ENCODE measurements at regions not wholly inside any gene's neighbourhood (a gene's known extent, or its start where the extent isn't known, plus 50 kb on each side); places are given as distances from the start of the nearest gene placed in this dataset.
"Not testable (repeated sequence)": the region's sequence is repeated elsewhere in the genome, so short reads cannot be mapped to it uniquely, and the experiment has no call there.

GRCh38 chr9:13035822-13036221 lies 243.7 kb downstream of the MPDZ start:
- H3K4me3 ChIP-seq: no peak overlapping the region
- no peaks in the 10 kb centered on the region for H3K4me1 ChIP-seq
- intact Hi-C loops (cut with DNase I; ENCODE audit: low total_unique reads): no loop called here
- H3K9me3 ChIP-seq: no peaks in the 10 kb centered on the region
- no peaks in the 10 kb centered on the region for H3K36me3 ChIP-seq
- H3K27me3 ChIP-seq (replicated peaks in 1 of 7): no peaks in the 10 kb centered on the region
- DNase-seq: no peak
- no peak overlapping the region for H3K27ac ChIP-seq
- no peak for TF ChIP-seq POLR2AphosphoS5 (IDR thresholded peaks at IDR 0.05)
- TF ChIP-seq CTCF (IDR thresholded peaks at IDR 0.05 in 8 of 11, conservative IDR thresholded peaks at IDR 0.05 in 3 of 11): no peak
- TF ChIP-seq POLR2A (IDR thresholded peaks at IDR 0.05): no peak

DNA sequence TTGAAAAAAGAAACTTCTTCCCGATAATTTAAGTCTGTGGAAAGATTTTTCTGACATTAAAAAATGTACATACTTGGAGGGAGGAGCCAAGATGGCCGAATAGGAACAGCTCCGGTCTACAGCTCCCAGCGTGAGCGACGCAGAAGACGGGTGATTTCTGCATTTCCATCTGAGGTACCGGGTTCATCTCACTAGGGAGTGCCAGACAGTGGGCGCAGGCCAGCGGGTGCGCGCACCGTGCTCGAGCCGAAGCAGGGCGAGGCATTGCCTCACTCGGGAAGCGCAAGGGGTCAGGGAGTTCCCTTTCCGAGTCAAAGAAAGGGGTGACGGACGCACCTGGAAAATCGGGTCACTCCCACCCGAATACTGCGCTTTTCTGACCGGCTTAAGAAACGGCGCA lies 241.7 kb downstream of the MPDZ start:
- DNase-seq; H3K4me3 ChIP-seq; H3K4me1 ChIP-seq; H3K9me3 ChIP-seq; intact Hi-C loops (cut with DNase I; ENCODE audit: low total_unique reads); H3K36me3 ChIP-seq; H3K27ac ChIP-seq; H3K27me3 ChIP-seq (replicated peaks in 1 of 7): not testable (repeated sequence)
- 89 to 92% (median 90%) methylated on average over 19 to 27 of the region's 27 CpGs for WGBS, 5 donors

- WGBS, 5 donors: 85 to 95% (median 88%) methylated on average over 5 of the region's 5 CpGs
- H3K27ac ChIP-seq: no peak overlapping the region
- TF ChIP-seq POLR2A (IDR thresholded peaks at IDR 0.05) (no peak), POLR2AphosphoS5 (IDR thresholded peaks at IDR 0.05) (no peak), CTCF (IDR thresholded peaks at IDR 0.05 in 8 of 11, conservative IDR thresholded peaks at IDR 0.05 in 3 of 11) (no peak)
- H3K27me3 ChIP-seq (replicated peaks in 1 of 7): no peaks in the 10 kb centered on the region
- H3K36me3 ChIP-seq: no peaks in the 10 kb centered on the region
- intact Hi-C loops (cut with DNase I; ENCODE audit: low total_unique reads): no loop called here
- no peak for DNase-seq
- no peaks in the 10 kb centered on the region for H3K4me1 ChIP-seq
- no peak overlapping the region for H3K4me3 ChIP-seq
- H3K9me3 ChIP-seq: no peaks in the 10 kb centered on the region
Observed at GRCh38 chr9:13047827-13048587, 231.5 kb downstream of the MPDZ start.

DNA sequence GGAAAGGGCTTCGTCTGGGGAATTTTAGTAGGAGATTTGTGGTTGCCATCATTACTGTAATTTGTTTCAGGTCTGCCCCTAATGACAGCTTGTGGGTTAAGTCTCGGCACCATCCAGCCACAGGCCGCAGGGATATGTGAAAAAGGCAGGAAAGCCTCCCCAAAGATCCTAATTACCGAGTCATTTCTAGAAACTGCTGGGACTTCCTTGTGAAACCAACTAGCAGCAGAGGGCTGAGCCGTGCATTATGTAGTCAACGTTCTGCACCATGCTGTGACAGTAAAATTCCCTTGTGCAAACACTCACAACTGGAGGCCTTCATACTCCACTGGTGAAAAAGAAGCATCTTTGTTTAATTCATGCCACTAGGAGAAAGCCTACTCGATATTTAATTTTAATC lies 230.3 kb downstream of the MPDZ start:
- DNase-seq: no peak
- H3K4me1 ChIP-seq: no peaks in the 10 kb centered on the region
- no peak overlapping the region for H3K4me3 ChIP-seq
- 73 to 86% (median 76%) methylated on average over 7 of the region's 7 CpGs for WGBS, 5 donors
- H3K27ac ChIP-seq: no peak overlapping the region
- H3K27me3 ChIP-seq (replicated peaks in 1 of 7): no peaks in the 10 kb centered on the region
- intact Hi-C loops (cut with DNase I; ENCODE audit: low total_unique reads): no loop called here
- no peaks in the 10 kb centered on the region for H3K36me3 ChIP-seq
- no peaks in the 10 kb centered on the region for H3K9me3 ChIP-seq
- TF ChIP-seq POLR2A (IDR thresholded peaks at IDR 0.05) (no peak), CTCF (IDR thresholded peaks at IDR 0.05 in 8 of 11, conservative IDR thresholded peaks at IDR 0.05 in 3 of 11) (no peak), POLR2AphosphoS5 (IDR thresholded peaks at IDR 0.05) (no peak)

DNA sequence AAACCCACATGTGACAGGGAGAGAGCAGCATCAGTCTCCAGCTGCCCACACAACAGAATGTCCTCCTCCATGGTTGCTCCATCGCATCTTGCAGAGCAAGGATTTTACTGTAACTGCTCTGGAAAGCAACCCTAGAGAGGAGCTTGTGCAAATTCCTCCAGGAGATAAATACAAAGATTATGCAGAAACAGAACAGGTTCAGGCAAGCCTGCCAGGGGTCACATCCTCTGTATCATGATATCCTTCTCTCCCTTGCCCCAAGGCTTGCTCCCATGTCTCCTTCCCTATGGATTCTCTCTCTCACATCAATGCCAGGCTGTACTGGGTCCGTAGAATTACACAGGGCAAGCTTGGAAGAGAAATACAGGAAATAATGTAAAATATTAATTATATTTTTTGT lies 226.0 kb downstream of the MPDZ start:
- no peak for DNase-seq

More for the DNA sequence above, 226.0 kb downstream of the MPDZ start:
- intact Hi-C loops (cut with DNase I; ENCODE audit: low total_unique reads): no loop called here
- no peak overlapping the region for H3K27ac ChIP-seq
- H3K4me3 ChIP-seq: no peak overlapping the region
- WGBS, 5 donors: 41 to 48% (median 44%) methylated on average over 2 of the region's 2 CpGs
- H3K27me3 ChIP-seq (replicated peaks in 1 of 7): no peaks in the 10 kb centered on the region
- no peaks in the 10 kb centered on the region for H3K4me1 ChIP-seq
- no peaks in the 10 kb centered on the region for H3K36me3 ChIP-seq
- TF ChIP-seq POLR2AphosphoS5 (IDR thresholded peaks at IDR 0.05): no peak
- no peak for TF ChIP-seq POLR2A (IDR thresholded peaks at IDR 0.05)
- TF ChIP-seq CTCF (IDR thresholded peaks at IDR 0.05 in 8 of 11, conservative IDR thresholded peaks at IDR 0.05 in 3 of 11): no peak
- H3K9me3 ChIP-seq: no peaks in the 10 kb centered on the region
